ENCODE measurements at regions not wholly inside any gene's neighbourhood (a gene's known extent, or its start where the extent isn't known, plus 50 kb on each side); places are given as distances from the start of the nearest gene placed in this dataset.

GRCh38 chr1:79744746-79745145 lies 738.2 kb upstream of the ADGRL4 start:
- Histone ChIP-seq H2AFZ (no peak overlapping the region), H3K4me2 (ENCODE audit: unreplicated experiment) (no peak overlapping the region), H4K20me1 (ENCODE audit: insufficient read depth) (no peaks in the 10 kb centered on the region), H3F3A (ENCODE audit: insufficient read depth) (no peaks in the 10 kb centered on the region), H3K27me3 (replicated peaks; ENCODE audit: insufficient read depth) (no peaks in the 10 kb centered on the region), H3K4me3 (no peak overlapping the region), H3K36me3 (ENCODE audit: low read depth) (no peaks in the 10 kb centered on the region), H3K9me3 (ENCODE audit: low read depth) (no peaks in the 10 kb centered on the region), H3K27ac (no peak overlapping the region), H3K4me1 (ENCODE audit: insufficient read depth) (no peaks in the 10 kb centered on the region), H3K9ac (no peak overlapping the region), H3K9me2 (ENCODE audit: insufficient read depth) (no peaks in the 10 kb centered on the region), H3K79me2 (ENCODE audit: insufficient read depth) (no peaks in the 10 kb centered on the region)
- no peak for TF ChIP-seq EZH2 (IDR thresholded peaks at IDR 0.05; ENCODE audit: insufficient read depth, poor library complexity, severe bottlenecking)
- TF ChIP-seq EZH2phosphoT487 (IDR thresholded peaks at IDR 0.05; ENCODE audit: insufficient read depth, low read depth) = no peak
- WGBS, 2 experiments (ENCODE audit: low coverage in 1 of 2, low lambda C conversion rate in 2 of 2, missing lambda C conversion rate in 2 of 2) = 48 to 52% methylated on average over 1 of the region's 1 CpG
- no peak for DNase-seq
- in situ Hi-C loops (cut with MboI) = no loop called here

GRCh38 chr1:79741720-79742421 lies 735.3 kb upstream of the ADGRL4 start:
- H2AFZ ChIP-seq = no peak overlapping the region
- no peak overlapping the region for H3K27ac ChIP-seq
- no peaks in the 10 kb centered on the region for H3K27me3 ChIP-seq (replicated peaks; ENCODE audit: insufficient read depth)
- H3K4me2 ChIP-seq (ENCODE audit: unreplicated experiment) = no peak overlapping the region
- TF ChIP-seq EZH2 (IDR thresholded peaks at IDR 0.05; ENCODE audit: insufficient read depth, poor library complexity, severe bottlenecking) (no peak), EZH2phosphoT487 (IDR thresholded peaks at IDR 0.05; ENCODE audit: insufficient read depth, low read depth) (no peak)
- no peaks in the 10 kb centered on the region for H3K9me2 ChIP-seq (ENCODE audit: insufficient read depth)
- no peaks in the 10 kb centered on the region for H3K9me3 ChIP-seq (ENCODE audit: low read depth)
- in situ Hi-C loops (cut with MboI) = no loop called here
- no peak overlapping the region for H3K4me3 ChIP-seq
- H3K4me1 ChIP-seq (ENCODE audit: insufficient read depth) = no peaks in the 10 kb centered on the region
- H4K20me1 ChIP-seq (ENCODE audit: insufficient read depth) = no peaks in the 10 kb centered on the region
- no peaks in the 10 kb centered on the region for H3K36me3 ChIP-seq (ENCODE audit: low read depth)
- H3F3A ChIP-seq (ENCODE audit: insufficient read depth) = no peaks in the 10 kb centered on the region
- WGBS, 2 experiments (ENCODE audit: low coverage in 1 of 2, low lambda C conversion rate in 2 of 2, missing lambda C conversion rate in 2 of 2) = 42 to 59% methylated on average over 3 of the region's 3 CpGs
- no peak for DNase-seq
- no peaks in the 10 kb centered on the region for H3K79me2 ChIP-seq (ENCODE audit: insufficient read depth)
- H3K9ac ChIP-seq = no peak overlapping the region

GRCh38 chr1:79738101-79738500 lies 731.6 kb upstream of the ADGRL4 start:
- Histone ChIP-seq H3K27me3 (replicated peaks; ENCODE audit: insufficient read depth) (no peaks in the 10 kb centered on the region), H3K36me3 (ENCODE audit: low read depth) (no peaks in the 10 kb centered on the region), H3K79me2 (ENCODE audit: insufficient read depth) (no peaks in the 10 kb centered on the region), H3K9ac (no peak overlapping the region), H4K20me1 (ENCODE audit: insufficient read depth) (no peaks in the 10 kb centered on the region), H3K9me2 (ENCODE audit: insufficient read depth) (no peaks in the 10 kb centered on the region), H3F3A (ENCODE audit: insufficient read depth) (no peaks in the 10 kb centered on the region), H3K4me3 (no peak overlapping the region), H3K27ac (no peak overlapping the region), H3K4me1 (ENCODE audit: insufficient read depth) (no peaks in the 10 kb centered on the region), H3K9me3 (ENCODE audit: low read depth) (no peaks in the 10 kb centered on the region), H3K4me2 (ENCODE audit: unreplicated experiment) (no peak overlapping the region), H2AFZ (no peak overlapping the region)
- in situ Hi-C loops (cut with MboI) = no loop called here
- DNase-seq = no peak
- TF ChIP-seq EZH2phosphoT487 (IDR thresholded peaks at IDR 0.05; ENCODE audit: insufficient read depth, low read depth) (no peak), EZH2 (IDR thresholded peaks at IDR 0.05; ENCODE audit: insufficient read depth, poor library complexity, severe bottlenecking) (no peak)
- 53 to 54% methylated on average over 1 of the region's 1 CpG for WGBS, 2 experiments (ENCODE audit: low coverage in 1 of 2, low lambda C conversion rate in 2 of 2, missing lambda C conversion rate in 2 of 2)

DNA sequence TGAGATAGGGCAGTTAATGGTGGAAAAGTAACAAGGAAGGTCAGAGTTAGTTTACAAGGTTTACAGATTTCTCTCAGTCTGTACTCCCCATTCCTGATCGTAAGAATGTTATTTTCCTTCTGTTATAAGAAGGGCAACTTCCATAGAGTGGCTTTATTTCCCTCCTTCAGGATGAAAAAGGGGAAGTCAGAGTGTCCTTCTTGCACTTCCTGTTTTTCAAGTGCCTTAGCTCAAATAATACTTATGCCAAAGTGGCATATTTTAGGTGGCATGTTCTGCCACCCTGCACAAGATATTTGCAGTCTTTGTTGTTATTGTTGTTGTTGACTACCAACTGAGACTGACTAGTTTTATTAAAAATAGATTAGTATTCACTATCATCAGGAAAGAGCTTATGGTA lies 730.7 kb upstream of the ADGRL4 start:
- Histone ChIP-seq H3K36me3 (ENCODE audit: low read depth) (no peaks in the 10 kb centered on the region), H2AFZ (no peak overlapping the region), H3K27me3 (replicated peaks; ENCODE audit: insufficient read depth) (no peaks in the 10 kb centered on the region), H3K4me2 (ENCODE audit: unreplicated experiment) (no peak overlapping the region), H3K27ac (no peak overlapping the region), H3K4me1 (ENCODE audit: insufficient read depth) (no peaks in the 10 kb centered on the region), H3K9ac (no peak overlapping the region), H3K79me2 (ENCODE audit: insufficient read depth) (no peaks in the 10 kb centered on the region), H3K9me3 (ENCODE audit: low read depth) (no peaks in the 10 kb centered on the region), H3F3A (ENCODE audit: insufficient read depth) (no peaks in the 10 kb centered on the region), H4K20me1 (ENCODE audit: insufficient read depth) (no peaks in the 10 kb centered on the region), H3K4me3 (no peak overlapping the region), H3K9me2 (ENCODE audit: insufficient read depth) (no peaks in the 10 kb centered on the region)
- WGBS, 2 experiments (ENCODE audit: low coverage in 1 of 2, low lambda C conversion rate in 2 of 2, missing lambda C conversion rate in 2 of 2) = 3 to 12% methylated on average over 1 of the region's 1 CpG
- in situ Hi-C loops (cut with MboI) = no loop called here
- no peak for TF ChIP-seq EZH2phosphoT487 (IDR thresholded peaks at IDR 0.05; ENCODE audit: insufficient read depth, low read depth)
- no peak for TF ChIP-seq EZH2 (IDR thresholded peaks at IDR 0.05; ENCODE audit: insufficient read depth, poor library complexity, severe bottlenecking)
- DNase-seq = no peak

- Histone ChIP-seq H3K4me1 (ENCODE audit: insufficient read depth) (no peaks in the 10 kb centered on the region), H3K9me2 (ENCODE audit: insufficient read depth) (no peaks in the 10 kb centered on the region), H3K4me2 (ENCODE audit: unreplicated experiment) (no peak overlapping the region), H3K9ac (no peak overlapping the region), H2AFZ (no peak overlapping the region), H3F3A (ENCODE audit: insufficient read depth) (no peaks in the 10 kb centered on the region), H3K27ac (no peak overlapping the region), H3K79me2 (ENCODE audit: insufficient read depth) (no peaks in the 10 kb centered on the region), H4K20me1 (ENCODE audit: insufficient read depth) (no peaks in the 10 kb centered on the region), H3K36me3 (ENCODE audit: low read depth) (no peaks in the 10 kb centered on the region), H3K4me3 (no peak overlapping the region), H3K27me3 (replicated peaks; ENCODE audit: insufficient read depth) (no peaks in the 10 kb centered on the region), H3K9me3 (ENCODE audit: low read depth) (no peaks in the 10 kb centered on the region)
- TF ChIP-seq EZH2phosphoT487 (IDR thresholded peaks at IDR 0.05; ENCODE audit: insufficient read depth, low read depth) = no peak
- TF ChIP-seq EZH2 (IDR thresholded peaks at IDR 0.05; ENCODE audit: insufficient read depth, poor library complexity, severe bottlenecking) = no peak
- in situ Hi-C loops (cut with MboI) = no loop called here
- DNase-seq = no peak
Measured at GRCh38 chr1:79732950-79733349, 726.4 kb upstream of the ADGRL4 start.

All from GM23248 (cell line).